ENCODE measurements at regions not wholly inside any gene's neighbourhood (a gene's known extent, or its start where the extent isn't known, plus 50 kb on each side); places are given as distances from the start of the nearest gene placed in this dataset.

GRCh38 chr4:189060104-189060503 is 880.6 kb upstream of the FRG1 start:
- TF ChIP-seq CTCF (IDR thresholded peaks at IDR 0.05 in 2 of 3, conservative IDR thresholded peaks at IDR 0.05 in 1 of 3; ENCODE audit: borderline replicate concordance in 1 of 3, insufficient read depth in 1 of 3, low read depth in 2 of 3, low read length in 2 of 3), result no peak
- TF ChIP-seq POLR2AphosphoS5 (IDR thresholded peaks at IDR 0.05; ENCODE audit: low read depth, low read length), result no peak
- TF ChIP-seq RAD21 (IDR thresholded peaks at IDR 0.05; ENCODE audit: low read depth), result no peak
- no peak for TF ChIP-seq YY1 (IDR thresholded peaks at IDR 0.05; ENCODE audit: extremely low read depth, insufficient replicate concordance, low read depth, low read length)
- TF ChIP-seq SRF (IDR thresholded peaks at IDR 0.05; ENCODE audit: low read depth), result no peak
- no peak for TF ChIP-seq REST (IDR thresholded peaks at IDR 0.05; ENCODE audit: low read depth)
- no peak for TF ChIP-seq CEBPB (IDR thresholded peaks at IDR 0.05; ENCODE audit: low read depth)
- no peak for TF ChIP-seq ATF3 (IDR thresholded peaks at IDR 0.05)
- TF ChIP-seq SP1 (IDR thresholded peaks at IDR 0.05; ENCODE audit: low read depth), result no peak
- no peak for TF ChIP-seq ZNF274 (IDR thresholded peaks at IDR 0.05; ENCODE audit: low read depth, low read length)
- no peak for TF ChIP-seq ZFX (IDR thresholded peaks at IDR 0.05)
